ENCODE measurements at regions not wholly inside any gene's neighbourhood (a gene's known extent, or its start where the extent isn't known, plus 50 kb on each side); places are given as distances from the start of the nearest gene placed in this dataset.

GRCh38 chr9:129368444-129368978 lies 190.4 kb upstream of the IER5L start:
- no peak for TF ChIP-seq CTCF (IDR thresholded peaks at IDR 0.05; ENCODE audit: low read depth, low read length)
- DNase-seq (ENCODE audit: extremely low read depth, low read depth), result no peak

GRCh38 chr9:129367287-129367686 lies 189.2 kb upstream of the IER5L start:
- DNase-seq (ENCODE audit: extremely low read depth, low read depth), result no peak
- TF ChIP-seq CTCF (IDR thresholded peaks at IDR 0.05; ENCODE audit: low read depth, low read length), result no peak

- no peak for TF ChIP-seq CTCF (IDR thresholded peaks at IDR 0.05; ENCODE audit: low read depth, low read length)
- DNase-seq (ENCODE audit: extremely low read depth, low read depth), result no peak
Measured at GRCh38 chr9:129365196-129365595, 187.1 kb upstream of the IER5L start.

- no peak for TF ChIP-seq CTCF (IDR thresholded peaks at IDR 0.05; ENCODE audit: low read depth, low read length)
- no peak for DNase-seq (ENCODE audit: extremely low read depth, low read depth)
Measured at GRCh38 chr9:129363216-129363873, 185.3 kb upstream of the IER5L start.

- no peak for DNase-seq (ENCODE audit: extremely low read depth, low read depth)
- TF ChIP-seq CTCF (IDR thresholded peaks at IDR 0.05; ENCODE audit: low read depth, low read length), result no peak
Measured at GRCh38 chr9:129362287-129363000, 184.4 kb upstream of the IER5L start.

- DNase-seq (ENCODE audit: extremely low read depth, low read depth), result no peak
- no peak for TF ChIP-seq CTCF (IDR thresholded peaks at IDR 0.05; ENCODE audit: low read depth, low read length)
Measured at GRCh38 chr9:129361196-129361595, 183.1 kb upstream of the IER5L start.

GRCh38 chr9:129359916-129360536 lies 182.0 kb upstream of the IER5L start:
- no peak for TF ChIP-seq CTCF (IDR thresholded peaks at IDR 0.05; ENCODE audit: low read depth, low read length)
- DNase-seq (ENCODE audit: extremely low read depth, low read depth), result no peak

Data from AG09319 (cell line).